Naive B cell (primary cell): ENCODE measurements at regions not wholly inside any gene's neighbourhood (a gene's known extent, or its start where the extent isn't known, plus 50 kb on each side); places are given as distances from the start of the nearest gene placed in this dataset.
A peak's percentile ranks its signal among the peaks of the same experiment; 100 is the strongest.

Experiments used
- ATAC-seq, 2 donors: fragments of 150-1000 bp; cut with Tn5 transposase; 2 replicates each; pipeline ENCODE4 v1.10.0; 2021; ENCODE audit warnings: low read depth in 2 of 2, mild to moderate bottlenecking in 2 of 2, moderate library complexity in 2 of 2
- DNase-seq: peaks from one replicate; pipeline ENCODE4 v3.0.0; 2022
- H3K27ac Mint-ChIP-seq, 6 donors: one replicate each; pipeline ENCODE4 v1.8.0; 2020 to 2022; ENCODE audit warnings: mild to moderate bottlenecking in 6 of 6, mixed read lengths in 6 of 6, moderate library complexity in 5 of 6, inconsistent platforms in 2 of 6
- H3K27me3 Mint-ChIP-seq, 3 donors: one replicate each; pipeline ENCODE4 v1.8.0; 2021 to 2022; ENCODE audit warnings: mixed read lengths in 3 of 3, mild to moderate bottlenecking in 1 of 3
- H3K36me3 Mint-ChIP-seq, 2 donors: one replicate each; pipeline ENCODE4 v1.8.0; 2020 to 2022; ENCODE audit warnings: mixed read lengths in 2 of 2, inconsistent platforms in 1 of 2, mild to moderate bottlenecking in 1 of 2
- H3K4me1 Mint-ChIP-seq, 3 donors: one replicate each; pipeline ENCODE4 v1.8.0; 2020 to 2022; ENCODE audit warnings: mixed read lengths in 3 of 3, inconsistent platforms in 1 of 3, mild to moderate bottlenecking in 1 of 3, moderate library complexity in 1 of 3
- H3K4me3 Mint-ChIP-seq, 8 donors: one replicate each; pipeline ENCODE4 v1.8.0; 2020 to 2022; ENCODE audit warnings: mild to moderate bottlenecking in 8 of 8, mixed read lengths in 8 of 8, moderate library complexity in 8 of 8, inconsistent platforms in 2 of 8
- H3K9me3 Mint-ChIP-seq, 7 donors: one replicate each; pipeline ENCODE4 v1.8.0; 2020 to 2022; ENCODE audit warnings: mixed read lengths in 7 of 7, mild to moderate bottlenecking in 5 of 7, inconsistent platforms in 2 of 7, moderate library complexity in 1 of 7

DNA sequence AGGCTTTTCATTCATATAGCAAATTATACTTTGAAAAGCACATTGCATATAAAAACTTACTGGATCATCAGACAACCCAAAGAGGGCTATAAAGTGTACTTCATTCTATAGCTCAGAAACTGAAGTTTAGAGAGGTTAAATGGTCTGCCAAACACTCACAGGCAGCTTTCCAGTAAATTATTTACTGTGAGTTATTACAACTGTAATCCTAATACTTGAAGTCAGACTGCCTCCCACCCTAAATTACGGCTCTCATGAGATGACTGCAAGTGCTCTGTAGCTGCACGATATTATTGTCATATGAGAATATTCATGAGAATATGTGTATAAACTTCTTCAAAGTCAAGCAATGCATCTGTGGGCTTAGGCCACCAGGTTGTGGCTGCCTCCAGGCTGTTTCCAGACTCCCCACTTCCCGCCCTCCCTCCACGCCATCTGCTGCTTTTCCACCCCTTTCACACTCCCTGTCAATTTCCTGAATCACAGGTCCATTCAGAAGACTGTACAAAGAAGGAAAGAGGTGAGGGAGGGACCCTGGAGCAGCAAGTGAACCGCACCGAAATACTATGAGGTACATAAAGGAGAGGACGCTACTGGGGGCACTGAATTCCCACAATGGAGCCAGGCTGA, 111.1 kb upstream of the SPOPL start:
- H3K4me3 Mint-ChIP-seq = no peak overlapping the region
- H3K36me3 Mint-ChIP-seq = no peaks in the 10 kb centered on the region
- H3K9me3 Mint-ChIP-seq = no peaks in the 10 kb centered on the region
- no peak overlapping the region for H3K27ac Mint-ChIP-seq
- no peaks in the 10 kb centered on the region for H3K4me1 Mint-ChIP-seq
- no peaks in the 10 kb centered on the region for H3K27me3 Mint-ChIP-seq
- ATAC-seq (no peak), DNase-seq (no peak)

DNA sequence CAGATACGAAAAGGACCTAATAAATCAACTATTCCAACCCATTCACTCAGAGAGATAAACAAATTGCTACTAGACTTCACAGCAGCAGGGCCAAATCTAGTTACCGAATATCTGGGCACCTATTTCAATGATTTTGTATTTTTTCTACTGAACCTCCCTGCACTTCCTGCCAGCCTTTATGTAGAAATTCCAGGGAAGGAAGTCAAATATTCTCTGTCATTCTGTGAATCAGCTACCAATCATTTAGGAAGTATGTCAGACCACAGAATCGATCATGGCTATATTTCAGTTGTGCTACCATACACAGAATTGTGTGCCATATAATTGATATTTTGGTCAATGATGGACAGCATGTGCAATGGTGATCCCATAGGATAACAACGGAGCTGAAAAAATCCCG, 109.6 kb upstream of the SPOPL start:
- H3K27me3 Mint-ChIP-seq = no peaks in the 10 kb centered on the region
- H3K4me1 Mint-ChIP-seq = no peaks in the 10 kb centered on the region
- ATAC-seq (no peak), DNase-seq (no peak)
- H3K4me3 Mint-ChIP-seq = no peak overlapping the region
- H3K36me3 Mint-ChIP-seq = no peaks in the 10 kb centered on the region
- H3K9me3 Mint-ChIP-seq = peaks cover 0 to 4% (median 0%) of the 10 kb centered on the region in 7 donors
- no peak overlapping the region for H3K27ac Mint-ChIP-seq

DNA sequence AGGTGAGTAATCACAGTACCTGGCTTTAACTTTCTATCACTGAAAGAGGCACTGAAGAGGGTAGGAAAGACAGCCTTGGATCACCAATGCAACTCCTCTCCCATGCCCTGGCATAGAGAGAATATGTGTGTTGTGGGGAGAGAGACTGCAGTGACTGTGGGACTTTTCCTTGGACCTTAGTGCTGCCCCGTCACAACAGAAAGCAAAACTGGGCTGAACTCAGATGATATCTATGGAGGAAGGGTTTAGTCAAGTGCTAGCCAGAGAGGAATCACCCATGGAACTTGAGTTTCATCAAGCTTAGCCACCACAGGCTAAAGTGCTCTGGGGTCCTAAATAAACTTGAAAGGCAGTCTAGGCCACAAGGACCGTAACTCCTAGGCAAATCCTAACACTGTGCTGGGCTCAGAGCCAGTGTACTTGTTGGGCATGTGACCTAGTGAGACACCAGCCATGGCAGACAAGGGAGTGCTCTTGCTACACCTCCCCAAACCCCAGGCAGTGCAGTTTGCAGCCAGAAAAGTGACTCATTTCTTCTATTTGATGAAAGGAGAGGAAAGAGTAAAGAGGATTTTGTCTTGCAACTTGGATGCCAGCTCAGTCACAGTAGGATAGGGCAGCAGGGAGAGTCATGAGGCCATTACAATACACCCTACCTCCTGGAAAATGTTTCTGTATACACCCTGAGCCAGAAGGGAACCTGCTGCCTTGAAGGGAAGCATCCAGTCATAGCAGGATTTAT, 105.8 kb upstream of the SPOPL start:
- Mint-ChIP-seq H3K27me3 (peaks cover 0 to 9% (median 0%) of the 10 kb centered on the region in 3 donors), H3K27ac (no peak overlapping the region)

DNA sequence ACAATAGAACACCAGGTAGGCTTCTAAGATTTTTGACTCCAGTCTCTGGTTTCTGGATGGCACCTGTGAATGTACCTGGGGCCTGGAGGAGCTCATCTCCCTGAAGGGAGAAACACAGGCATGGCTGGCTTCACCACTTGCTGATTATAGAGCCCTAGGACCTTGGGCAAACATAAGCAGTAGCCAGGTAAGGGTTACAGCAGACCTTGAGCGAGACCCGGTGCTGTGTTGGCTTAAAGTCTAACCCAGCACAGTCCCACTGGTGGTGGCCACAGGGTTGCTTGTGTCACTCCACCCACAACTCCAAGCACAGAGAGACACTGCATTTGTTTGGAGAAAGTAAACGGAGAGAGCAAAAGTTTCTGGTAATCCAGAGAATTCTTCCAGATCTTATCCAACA, 104.7 kb upstream of the SPOPL start:
- H3K27ac Mint-ChIP-seq = no peak overlapping the region
- peaks cover 9 to 28% of the 10 kb centered on the region in 2 donors for H3K36me3 Mint-ChIP-seq
- peak overlapping the region in 1 of 8 donors; percentile 32 for H3K4me3 Mint-ChIP-seq
- DNase-seq (no peak), ATAC-seq (no peak)
- H3K4me1 Mint-ChIP-seq = no peaks in the 10 kb centered on the region
- peaks cover 0 to 35% (median 16%) of the 10 kb centered on the region in 7 donors for H3K9me3 Mint-ChIP-seq
- H3K27me3 Mint-ChIP-seq = peaks cover 0 to 9% (median 0%) of the 10 kb centered on the region in 3 donors

More for the DNA sequence above, 105.8 kb upstream of the SPOPL start:
- DNase-seq (no peak), ATAC-seq (no peak)
- no peak overlapping the region for H3K4me3 Mint-ChIP-seq
- H3K4me1 Mint-ChIP-seq = no peaks in the 10 kb centered on the region
- H3K9me3 Mint-ChIP-seq = peaks cover 0 to 24% (median 7%) of the 10 kb centered on the region in 7 donors
- peaks cover 0 to 23% of the 10 kb centered on the region in 2 donors for H3K36me3 Mint-ChIP-seq

DNA sequence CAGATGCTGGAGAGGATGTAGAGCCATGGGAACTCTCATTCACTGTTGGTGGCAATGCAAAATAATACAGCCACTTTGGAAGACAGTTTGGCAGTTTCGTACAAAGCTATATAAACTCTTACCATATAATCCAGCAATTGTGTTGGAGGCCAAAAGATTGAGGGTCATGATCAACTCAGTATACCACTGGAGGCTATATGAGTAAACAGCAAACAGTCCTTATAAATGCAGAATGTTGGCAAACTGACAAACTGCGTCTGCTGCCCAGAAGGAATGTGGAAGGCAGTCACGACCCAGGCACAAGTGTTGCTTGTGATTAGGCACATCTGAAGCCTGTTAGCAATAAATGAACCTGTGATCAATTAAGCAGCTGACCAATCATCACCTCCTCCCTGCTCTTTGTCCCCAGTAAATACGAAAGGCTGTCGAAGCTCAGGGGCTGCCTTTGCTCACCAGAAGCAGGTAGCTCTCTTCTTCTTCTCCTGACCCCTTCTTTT, 98.1 kb upstream of the SPOPL start:
- no peak overlapping the region for H3K4me3 Mint-ChIP-seq
- no peak for DNase-seq
- peaks cover 4 to 22% (median 12%) of the 10 kb centered on the region in 7 donors for H3K9me3 Mint-ChIP-seq
- H3K4me1 Mint-ChIP-seq = no peaks in the 10 kb centered on the region
- H3K36me3 Mint-ChIP-seq = peaks cover 9 to 15% of the 10 kb centered on the region in 2 donors
- H3K27me3 Mint-ChIP-seq = no peaks in the 10 kb centered on the region
- no peak overlapping the region for H3K27ac Mint-ChIP-seq
- no peak for ATAC-seq

DNA sequence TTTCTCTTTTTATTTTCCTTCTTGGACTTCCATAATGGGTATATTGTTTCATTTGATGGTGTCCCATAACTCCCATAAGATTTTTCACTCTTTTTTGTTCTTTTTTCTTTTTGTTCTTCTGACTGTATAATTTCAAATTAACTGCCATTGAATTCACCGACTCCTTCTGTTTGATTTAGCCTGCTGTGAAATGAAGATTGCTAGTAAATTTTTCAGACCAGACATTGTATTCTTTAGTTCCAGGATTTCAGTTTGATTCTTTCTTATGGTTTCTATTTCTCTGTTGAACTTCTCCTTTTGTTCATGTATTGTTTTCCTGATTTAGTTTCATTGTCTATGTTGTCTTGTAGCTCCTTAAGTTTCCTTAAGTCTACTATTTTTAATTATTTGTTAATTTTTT, 87.6 kb upstream of the SPOPL start:
- Mint-ChIP-seq H3K36me3 (peaks cover 16 to 29% of the 10 kb centered on the region in 2 donors), H3K27me3 (no peaks in the 10 kb centered on the region), H3K4me3 (no peak overlapping the region), H3K27ac (no peak overlapping the region), H3K4me1 (no peaks in the 10 kb centered on the region), H3K9me3 (peaks cover 7 to 60% (median 36%) of the 10 kb centered on the region in 7 donors)
- DNase-seq (no peak), ATAC-seq (no peak)

DNA sequence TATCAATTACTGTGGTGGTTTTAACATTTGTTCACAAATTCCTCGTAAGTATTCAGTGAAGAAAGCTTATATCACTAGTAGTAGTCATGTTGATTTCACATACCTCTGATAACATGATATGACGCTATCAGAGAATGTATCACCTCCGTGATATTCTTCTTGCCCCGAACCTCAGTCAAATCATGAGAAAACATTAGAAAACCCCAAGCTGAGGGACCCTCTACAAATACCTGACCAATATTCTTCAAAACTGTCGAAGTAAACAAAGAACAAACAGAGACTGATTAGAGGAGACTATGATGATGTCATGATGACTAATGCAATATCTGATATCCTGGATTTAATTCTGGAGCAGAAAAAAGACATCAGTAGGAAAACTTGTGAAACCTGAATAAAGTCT, 85.6 kb upstream of the SPOPL start:
- H3K4me3 Mint-ChIP-seq = no peak overlapping the region
- no peaks in the 10 kb centered on the region for H3K4me1 Mint-ChIP-seq
- no peaks in the 10 kb centered on the region for H3K27me3 Mint-ChIP-seq
- H3K27ac Mint-ChIP-seq = no peak overlapping the region
- ATAC-seq (no peak), DNase-seq (no peak)
- H3K36me3 Mint-ChIP-seq = peaks cover 12 to 29% of the 10 kb centered on the region in 2 donors
- H3K9me3 Mint-ChIP-seq = peaks cover 7 to 53% (median 25%) of the 10 kb centered on the region in 7 donors

DNA sequence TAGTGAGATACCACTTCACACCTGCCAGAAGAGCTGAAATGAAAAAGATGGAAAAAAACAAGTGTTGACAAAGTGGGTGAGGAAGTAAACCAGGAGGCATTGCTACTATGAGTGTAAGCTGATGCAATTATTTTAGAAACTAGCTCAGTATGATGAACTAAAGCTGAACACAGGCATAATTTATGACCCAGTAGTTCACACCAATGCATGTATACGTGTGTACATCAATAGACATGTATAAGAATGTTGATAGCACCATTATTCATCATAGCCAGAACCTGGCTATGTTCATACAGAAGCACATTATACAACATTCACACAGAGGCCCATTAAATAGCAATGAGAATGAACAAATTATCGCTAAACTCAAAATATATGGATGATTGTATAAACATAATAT, 83.1 kb upstream of the SPOPL start:
- H3K27ac Mint-ChIP-seq = no peak overlapping the region
- no peak for ATAC-seq

DNA sequence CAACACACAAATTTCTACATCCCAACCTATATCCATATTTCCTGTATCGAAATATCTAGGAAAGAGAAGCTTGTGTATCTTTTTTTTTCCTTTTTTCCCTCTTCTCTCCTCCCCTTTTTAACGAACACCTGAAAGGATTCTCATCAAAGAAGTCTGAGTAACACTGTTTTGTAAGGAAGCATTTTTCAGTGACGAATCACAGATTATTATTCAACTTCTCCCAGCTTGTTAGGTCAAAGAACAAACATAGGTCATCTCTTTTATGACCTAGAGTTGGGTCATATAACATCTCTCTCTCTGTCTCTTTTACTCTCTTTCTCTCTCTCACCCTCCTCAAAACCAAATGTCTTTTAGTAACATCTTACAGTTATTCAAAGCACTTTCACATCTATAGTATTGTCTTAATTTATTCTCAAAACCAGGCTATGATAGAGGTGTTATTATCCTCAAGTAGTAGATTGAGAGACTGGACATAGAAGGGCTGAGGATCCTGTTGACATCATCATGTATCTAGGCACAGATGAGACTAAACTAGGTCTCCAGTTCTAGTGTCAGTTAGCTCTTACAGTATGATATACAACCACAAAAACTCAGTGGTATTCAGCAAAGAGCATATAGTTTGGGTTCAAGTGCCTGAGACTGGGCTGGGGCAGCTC, 80.1 kb upstream of the SPOPL start:
- H3K27me3 Mint-ChIP-seq = no peaks in the 10 kb centered on the region
- no peaks in the 10 kb centered on the region for H3K4me1 Mint-ChIP-seq
- H3K4me3 Mint-ChIP-seq = no peak overlapping the region
- H3K36me3 Mint-ChIP-seq = peaks cover 13 to 26% of the 10 kb centered on the region in 2 donors
- no peak overlapping the region for H3K27ac Mint-ChIP-seq
- ATAC-seq (no peak), DNase-seq (no peak)
- peaks cover 4 to 21% (median 18%) of the 10 kb centered on the region in 7 donors for H3K9me3 Mint-ChIP-seq

More for the DNA sequence above, 83.1 kb upstream of the SPOPL start:
- no peak overlapping the region for H3K4me3 Mint-ChIP-seq
- H3K9me3 Mint-ChIP-seq = peaks cover 7 to 29% (median 9%) of the 10 kb centered on the region in 7 donors
- no peaks in the 10 kb centered on the region for H3K4me1 Mint-ChIP-seq
- peaks cover 10 to 11% of the 10 kb centered on the region in 2 donors for H3K36me3 Mint-ChIP-seq
- no peak for DNase-seq
- no peaks in the 10 kb centered on the region for H3K27me3 Mint-ChIP-seq

DNA sequence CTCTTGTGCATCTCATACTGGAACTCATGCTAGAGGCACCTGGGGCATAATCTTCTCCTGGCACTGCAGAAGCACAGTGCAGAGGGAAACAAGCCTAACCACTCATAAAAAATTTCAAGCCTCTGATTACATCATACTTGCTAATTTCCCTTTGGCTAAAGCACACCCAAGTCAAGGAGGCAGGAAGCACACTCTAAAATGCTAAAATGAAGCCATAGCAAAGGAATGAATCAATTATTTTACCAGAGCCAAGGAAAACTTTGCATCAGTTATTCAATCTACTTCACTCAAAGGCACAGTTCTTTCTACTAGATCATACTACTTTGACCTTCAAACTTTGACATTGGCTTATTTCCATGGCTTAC, 79.6 kb upstream of the SPOPL start:
- no peak overlapping the region for H3K27ac Mint-ChIP-seq
- DNase-seq (no peak), ATAC-seq (no peak)
- H3K9me3 Mint-ChIP-seq = peaks cover 8 to 24% (median 21%) of the 10 kb centered on the region in 7 donors
- no peaks in the 10 kb centered on the region for H3K27me3 Mint-ChIP-seq
- H3K4me3 Mint-ChIP-seq = no peak overlapping the region
- H3K4me1 Mint-ChIP-seq = no peaks in the 10 kb centered on the region
- peaks cover 13 to 31% of the 10 kb centered on the region in 2 donors for H3K36me3 Mint-ChIP-seq

DNA sequence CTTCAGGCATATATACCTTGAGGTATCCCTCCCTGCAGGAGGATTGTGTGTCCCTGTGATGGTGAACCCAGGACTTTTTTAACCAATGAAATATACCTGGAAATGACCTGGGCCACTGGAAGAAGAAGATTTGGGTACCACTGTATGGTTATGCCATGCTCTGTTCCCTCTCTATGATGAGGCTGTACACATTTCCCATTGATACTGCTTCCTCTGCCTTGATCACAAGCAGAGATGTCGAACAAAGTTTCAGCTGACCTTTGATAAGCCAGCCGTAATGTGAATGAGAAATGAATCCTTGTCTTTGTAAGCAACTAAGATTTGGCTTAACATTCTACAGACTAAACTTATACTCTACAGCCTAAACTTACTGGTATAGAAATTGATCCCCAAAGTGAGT, 78.4 kb upstream of the SPOPL start:
- no peak for ATAC-seq
- Mint-ChIP-seq H3K36me3 (peaks cover 15 to 34% of the 10 kb centered on the region in 2 donors), H3K4me3 (no peak overlapping the region)

DNA sequence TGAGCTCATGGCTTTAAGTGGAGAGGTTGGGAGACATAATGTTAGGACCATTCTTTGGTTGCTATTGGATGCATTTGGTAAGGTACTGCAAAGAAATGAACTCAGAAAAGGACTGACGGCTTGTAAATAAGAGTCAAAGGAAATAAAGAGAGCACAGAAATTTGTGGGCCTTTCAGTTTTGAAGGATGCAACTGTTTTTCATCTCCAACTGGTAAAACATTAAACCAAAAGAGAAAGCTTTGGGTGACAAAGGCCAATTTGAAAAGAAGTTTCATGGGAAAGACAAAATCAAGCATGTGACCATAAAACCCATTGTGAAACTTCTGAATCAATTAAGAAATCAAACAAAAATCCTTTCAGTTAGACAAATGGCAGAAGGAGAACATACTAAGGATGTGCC, 77.8 kb upstream of the SPOPL start:
- peaks cover 8 to 34% (median 24%) of the 10 kb centered on the region in 7 donors for H3K9me3 Mint-ChIP-seq

More for the DNA sequence above, 78.4 kb upstream of the SPOPL start:
- no peaks in the 10 kb centered on the region for H3K27me3 Mint-ChIP-seq
- no peak overlapping the region for H3K27ac Mint-ChIP-seq
- no peak for DNase-seq
- H3K9me3 Mint-ChIP-seq = peaks cover 8 to 32% (median 24%) of the 10 kb centered on the region in 7 donors
- H3K4me1 Mint-ChIP-seq = no peaks in the 10 kb centered on the region

DNA sequence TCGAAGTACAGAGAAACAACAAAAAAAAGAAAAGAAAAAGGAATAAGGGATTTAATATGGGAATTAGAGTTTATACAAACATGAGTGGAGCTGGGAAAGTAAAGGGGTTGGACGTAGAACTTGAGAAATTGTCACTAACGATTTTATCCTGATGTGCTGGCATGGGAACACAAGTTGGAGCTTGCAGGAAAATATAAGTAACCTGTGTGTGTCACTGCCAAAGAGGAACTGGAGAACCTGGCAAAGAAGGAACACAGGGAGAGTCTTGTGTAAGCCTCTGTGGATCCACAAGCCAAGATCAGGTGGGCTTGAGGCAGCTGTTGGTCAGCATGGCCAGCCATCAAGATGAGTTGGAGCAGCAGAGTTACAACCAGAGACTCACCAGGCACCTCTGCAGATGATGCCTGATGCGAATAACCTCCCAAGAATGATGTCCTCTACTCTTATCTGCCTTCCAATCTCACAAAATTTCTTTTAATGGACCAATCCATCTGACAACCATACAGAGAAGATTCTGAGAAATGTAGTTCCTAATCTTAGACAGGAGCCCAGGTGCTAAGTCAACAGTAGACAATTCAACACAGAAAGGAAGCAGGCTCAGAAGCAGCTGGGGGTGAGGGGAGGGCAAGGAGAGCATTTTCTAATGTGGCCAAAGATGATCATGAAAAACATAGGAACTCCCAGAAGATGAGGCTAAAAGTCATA, 77.0 kb upstream of the SPOPL start:
- H3K36me3 Mint-ChIP-seq = peaks cover 15 to 34% of the 10 kb centered on the region in 2 donors
- no peaks in the 10 kb centered on the region for H3K27me3 Mint-ChIP-seq
- H3K4me1 Mint-ChIP-seq = no peaks in the 10 kb centered on the region
- no peak for ATAC-seq
- no peak overlapping the region for H3K4me3 Mint-ChIP-seq
- H3K9me3 Mint-ChIP-seq = peaks cover 8 to 36% (median 26%) of the 10 kb centered on the region in 7 donors
- no peak for DNase-seq
- H3K27ac Mint-ChIP-seq = no peak overlapping the region

More for the DNA sequence above, 77.8 kb upstream of the SPOPL start:
- Mint-ChIP-seq H3K27ac (no peak overlapping the region), H3K4me1 (no peaks in the 10 kb centered on the region), H3K36me3 (peaks cover 15 to 34% of the 10 kb centered on the region in 2 donors), H3K27me3 (no peaks in the 10 kb centered on the region), H3K4me3 (no peak overlapping the region)
- no peak for DNase-seq
- ATAC-seq = no peak
